K562 (cell line): ENCODE measurements at regions not wholly inside any gene's neighbourhood (a gene's known extent, or its start where the extent isn't known, plus 50 kb on each side); places are given as distances from the start of the nearest gene placed in this dataset.

Source experiments
- GATA2 ChIP-seq: sonication (generic); formaldehyde crosslinking; IDR thresholded peaks from 2 replicates; pipeline ENCODE4 v1.4.0; 2020; ENCODE audit warnings: mild to moderate bottlenecking, missing genetic modification reagents
- HNRNPUL1 ChIP-seq: fragments of 200-400 bp; formaldehyde crosslinking; IDR thresholded peaks from 2 replicates; pipeline ENCODE4 v1.6.1; 2017; ENCODE audit warnings: low read length
- RUNX1 ChIP-seq: sonication (generic); IDR thresholded peaks from 2 replicates; pipeline ENCODE4 v1.6.1; 2016; ENCODE audit warnings: antibody characterized with exemption, low read depth
- TRIM28 ChIP-seq: fragments of 450-650 bp; IDR thresholded peaks from 2 replicates; pipeline ENCODE4 v1.6.1; 2017
- TF ChIP-seq, protein P1 (sequence below), 3 experiments: IDR thresholded peaks in 2 of 3; conservative IDR thresholded peaks in 1 of 3; 2 replicates each; pipeline ENCODE4 v1.5.1; 2011 to 2012; ENCODE audit warnings: low read length in 3 of 3, mild to moderate bottlenecking in 3 of 3, control low read depth in 2 of 3, improper control_type of control experiment in 1 of 3, inconsistent platforms in 1 of 3, low read depth in 1 of 3, mixed read lengths in 1 of 3, moderate library complexity in 1 of 3; ENCODE audit not compliant: insufficient read depth in 2 of 3
- TF ChIP-seq, protein P2 (sequence below): fragments of 450-650 bp; IDR thresholded peaks from 2 replicates; pipeline ENCODE4 v1.6.1; 2017; ENCODE audit warnings: mild to moderate bottlenecking, moderate library complexity
- TF ChIP-seq, protein P3 (sequence below), 2 experiments: IDR thresholded peaks; 2 replicates each; pipeline ENCODE4 v1.6.1; 2012; ENCODE audit warnings: improper control_type of control experiment in 2 of 2, low read depth in 2 of 2, low read length in 2 of 2, borderline replicate concordance in 1 of 2
- TF ChIP-seq, protein P4 (sequence below): sonication (generic); formaldehyde crosslinking; IDR thresholded peaks from 2 replicates; pipeline ENCODE4 v1.9.0; 2022; ENCODE audit warnings: mild to moderate bottlenecking, missing genetic modification reagents

DNA sequence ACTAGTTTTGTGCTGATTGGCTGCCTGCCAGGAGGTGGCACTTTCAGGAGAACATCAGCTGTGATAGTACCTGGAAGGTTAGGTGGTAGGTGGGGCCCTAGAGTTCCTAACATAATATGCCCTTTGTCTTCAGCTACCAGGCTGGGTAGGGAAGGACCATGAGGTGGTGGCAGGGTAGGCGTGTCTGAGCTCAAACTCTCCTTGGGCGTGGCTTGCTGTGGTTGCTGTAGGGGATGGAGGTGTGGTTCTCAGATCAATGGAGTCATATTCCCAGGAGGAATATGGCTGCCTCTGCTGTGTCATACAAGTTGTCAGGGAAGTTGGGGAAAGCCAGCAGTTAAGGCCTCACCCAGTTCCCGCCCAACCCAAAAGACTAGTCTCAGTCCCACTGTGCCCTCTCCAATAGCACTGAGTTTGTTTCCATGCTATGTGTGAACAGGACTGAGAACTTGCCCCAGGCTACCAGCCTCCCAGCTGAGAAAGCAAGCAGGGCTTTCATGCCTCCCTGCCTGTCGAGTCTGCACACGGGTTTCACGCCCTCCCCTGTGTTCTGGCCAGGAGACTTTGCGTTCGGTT, 107.7 kb downstream of the CHCHD4 start:
- TF ChIP-seq GATA2 (CRISPR knock-in tag) (no peak), RUNX1 (no peak), HNRNPUL1 (no peak), TRIM28 (no peak)
- TF ChIP-seq, protein P1, sequence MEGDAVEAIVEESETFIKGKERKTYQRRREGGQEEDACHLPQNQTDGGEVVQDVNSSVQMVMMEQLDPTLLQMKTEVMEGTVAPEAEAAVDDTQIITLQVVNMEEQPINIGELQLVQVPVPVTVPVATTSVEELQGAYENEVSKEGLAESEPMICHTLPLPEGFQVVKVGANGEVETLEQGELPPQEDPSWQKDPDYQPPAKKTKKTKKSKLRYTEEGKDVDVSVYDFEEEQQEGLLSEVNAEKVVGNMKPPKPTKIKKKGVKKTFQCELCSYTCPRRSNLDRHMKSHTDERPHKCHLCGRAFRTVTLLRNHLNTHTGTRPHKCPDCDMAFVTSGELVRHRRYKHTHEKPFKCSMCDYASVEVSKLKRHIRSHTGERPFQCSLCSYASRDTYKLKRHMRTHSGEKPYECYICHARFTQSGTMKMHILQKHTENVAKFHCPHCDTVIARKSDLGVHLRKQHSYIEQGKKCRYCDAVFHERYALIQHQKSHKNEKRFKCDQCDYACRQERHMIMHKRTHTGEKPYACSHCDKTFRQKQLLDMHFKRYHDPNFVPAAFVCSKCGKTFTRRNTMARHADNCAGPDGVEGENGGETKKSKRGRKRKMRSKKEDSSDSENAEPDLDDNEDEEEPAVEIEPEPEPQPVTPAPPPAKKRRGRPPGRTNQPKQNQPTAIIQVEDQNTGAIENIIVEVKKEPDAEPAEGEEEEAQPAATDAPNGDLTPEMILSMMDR (IDR thresholded peaks at IDR 0.05 in 2 of 3, conservative IDR thresholded peaks at IDR 0.05 in 1 of 3; ENCODE audit: insufficient read depth in 2 of 3, low read depth in 1 of 3, low read length in 3 of 3), result no peak
- TF ChIP-seq, protein P2, sequence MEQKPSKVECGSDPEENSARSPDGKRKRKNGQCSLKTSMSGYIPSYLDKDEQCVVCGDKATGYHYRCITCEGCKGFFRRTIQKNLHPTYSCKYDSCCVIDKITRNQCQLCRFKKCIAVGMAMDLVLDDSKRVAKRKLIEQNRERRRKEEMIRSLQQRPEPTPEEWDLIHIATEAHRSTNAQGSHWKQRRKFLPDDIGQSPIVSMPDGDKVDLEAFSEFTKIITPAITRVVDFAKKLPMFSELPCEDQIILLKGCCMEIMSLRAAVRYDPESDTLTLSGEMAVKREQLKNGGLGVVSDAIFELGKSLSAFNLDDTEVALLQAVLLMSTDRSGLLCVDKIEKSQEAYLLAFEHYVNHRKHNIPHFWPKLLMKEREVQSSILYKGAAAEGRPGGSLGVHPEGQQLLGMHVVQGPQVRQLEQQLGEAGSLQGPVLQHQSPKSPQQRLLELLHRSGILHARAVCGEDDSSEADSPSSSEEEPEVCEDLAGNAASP, result no peak
- TF ChIP-seq, protein P3, sequence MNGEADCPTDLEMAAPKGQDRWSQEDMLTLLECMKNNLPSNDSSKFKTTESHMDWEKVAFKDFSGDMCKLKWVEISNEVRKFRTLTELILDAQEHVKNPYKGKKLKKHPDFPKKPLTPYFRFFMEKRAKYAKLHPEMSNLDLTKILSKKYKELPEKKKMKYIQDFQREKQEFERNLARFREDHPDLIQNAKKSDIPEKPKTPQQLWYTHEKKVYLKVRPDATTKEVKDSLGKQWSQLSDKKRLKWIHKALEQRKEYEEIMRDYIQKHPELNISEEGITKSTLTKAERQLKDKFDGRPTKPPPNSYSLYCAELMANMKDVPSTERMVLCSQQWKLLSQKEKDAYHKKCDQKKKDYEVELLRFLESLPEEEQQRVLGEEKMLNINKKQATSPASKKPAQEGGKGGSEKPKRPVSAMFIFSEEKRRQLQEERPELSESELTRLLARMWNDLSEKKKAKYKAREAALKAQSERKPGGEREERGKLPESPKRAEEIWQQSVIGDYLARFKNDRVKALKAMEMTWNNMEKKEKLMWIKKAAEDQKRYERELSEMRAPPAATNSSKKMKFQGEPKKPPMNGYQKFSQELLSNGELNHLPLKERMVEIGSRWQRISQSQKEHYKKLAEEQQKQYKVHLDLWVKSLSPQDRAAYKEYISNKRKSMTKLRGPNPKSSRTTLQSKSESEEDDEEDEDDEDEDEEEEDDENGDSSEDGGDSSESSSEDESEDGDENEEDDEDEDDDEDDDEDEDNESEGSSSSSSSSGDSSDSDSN (IDR thresholded peaks at IDR 0.05; ENCODE audit: borderline replicate concordance in 1 of 2, low read depth in 2 of 2, low read length in 2 of 2), result no peak
- TF ChIP-seq, protein P4, sequence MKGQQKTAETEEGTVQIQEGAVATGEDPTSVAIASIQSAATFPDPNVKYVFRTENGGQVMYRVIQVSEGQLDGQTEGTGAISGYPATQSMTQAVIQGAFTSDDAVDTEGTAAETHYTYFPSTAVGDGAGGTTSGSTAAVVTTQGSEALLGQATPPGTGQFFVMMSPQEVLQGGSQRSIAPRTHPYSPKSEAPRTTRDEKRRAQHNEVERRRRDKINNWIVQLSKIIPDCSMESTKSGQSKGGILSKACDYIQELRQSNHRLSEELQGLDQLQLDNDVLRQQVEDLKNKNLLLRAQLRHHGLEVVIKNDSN (CRISPR knock-in tag), result no peak
